ENCODE measurements at regions not wholly inside any gene's neighbourhood (a gene's known extent, or its start where the extent isn't known, plus 50 kb on each side); places are given as distances from the start of the nearest gene placed in this dataset.

- Histone ChIP-seq H3K36me3 (ENCODE audit: control insufficient read depth in 2 of 2, extremely low read depth in 1 of 2, insufficient read depth in 1 of 2, low read length in 1 of 2) (no peaks in the 10 kb centered on the region), H3K27ac (ENCODE audit: low read length) (no peak overlapping the region), H3K27me3 (replicated peaks in 1 of 2; ENCODE audit: control insufficient read depth in 2 of 2, extremely low read depth in 1 of 2, insufficient read depth in 2 of 2, low read length in 1 of 2) (peaks cover 0 to 3% of the 10 kb centered on the region in 2 experiments), H3K4me3 (ENCODE audit: control insufficient read depth in 1 of 2, extremely low read depth in 1 of 2, low read length in 1 of 2) (no peak overlapping the region), H3K9me3 (no peaks in the 10 kb centered on the region), H3K4me1 (ENCODE audit: control insufficient read depth in 1 of 2, extremely low read depth in 1 of 2, insufficient read depth in 2 of 2, low read length in 2 of 2) (no peaks in the 10 kb centered on the region)
- ChIA-PET CTCF (no interaction called here), POLR2A (interaction anchor here in 1 of 2 donors (0.5 kb wide), 1 partner anchor 1550 kb away, joined by 4 read pairs; no protein-coding TSS in a partner anchor)
- WGBS (ENCODE audit: insufficient coverage), result 50% methylated on average over 1 of the region's 4 CpGs
- DNase-seq, result no peak
- Mint-ChIP-seq H3K4me3 (no peak overlapping the region), H3K9me3 (no peaks in the 10 kb centered on the region), H3K36me3 (no peaks in the 10 kb centered on the region), H3K4me1 (no peaks in the 10 kb centered on the region), H3K27me3 (peaks cover 11 to 17% of the 10 kb centered on the region in 2 donors), H3K27ac (no peak overlapping the region)
- ATAC-seq (replicated peaks in 1 of 4), result no peak
Observed at GRCh38 chr2:200749631-200750322, 61.9 kb upstream of the BZW1 start.

- H3K27ac ChIP-seq (ENCODE audit: low read length), result no peak overlapping the region
- H3K4me1 Mint-ChIP-seq, result no peaks in the 10 kb centered on the region
- H3K36me3 ChIP-seq (ENCODE audit: control insufficient read depth in 2 of 2, extremely low read depth in 1 of 2, insufficient read depth in 1 of 2, low read length in 1 of 2), result no peaks in the 10 kb centered on the region
- no peaks in the 10 kb centered on the region for H3K4me1 ChIP-seq (ENCODE audit: control insufficient read depth in 1 of 2, extremely low read depth in 1 of 2, insufficient read depth in 2 of 2, low read length in 2 of 2)
- H3K27me3 Mint-ChIP-seq, result peaks cover 11 to 17% of the 10 kb centered on the region in 2 donors
- ChIA-PET CTCF (no interaction called here), POLR2A (no interaction called here)
- H3K36me3 Mint-ChIP-seq, result no peaks in the 10 kb centered on the region
- H3K4me3 ChIP-seq (ENCODE audit: control insufficient read depth in 1 of 2, extremely low read depth in 1 of 2, low read length in 1 of 2), result no peak overlapping the region
- 80% methylated on average over 1 of the region's 6 CpGs for WGBS (ENCODE audit: insufficient coverage)
- peaks cover 0 to 3% of the 10 kb centered on the region in 2 experiments for H3K27me3 ChIP-seq (replicated peaks in 1 of 2; ENCODE audit: control insufficient read depth in 2 of 2, extremely low read depth in 1 of 2, insufficient read depth in 2 of 2, low read length in 1 of 2)
- no peak overlapping the region for H3K27ac Mint-ChIP-seq
- no peaks in the 10 kb centered on the region for H3K9me3 ChIP-seq
- ATAC-seq (replicated peaks in 1 of 4) (no peak), DNase-seq (no peak)
- no peaks in the 10 kb centered on the region for H3K9me3 Mint-ChIP-seq
- H3K4me3 Mint-ChIP-seq, result no peak overlapping the region
Observed at GRCh38 chr2:200750323-200750910, 61.3 kb upstream of the BZW1 start.

- no CpG with 5 or more reads among the region's 2 CpGs for WGBS (ENCODE audit: insufficient coverage)
- Histone ChIP-seq H3K36me3 (ENCODE audit: control insufficient read depth in 2 of 2, extremely low read depth in 1 of 2, insufficient read depth in 1 of 2, low read length in 1 of 2) (no peaks in the 10 kb centered on the region), H3K27ac (ENCODE audit: low read length) (no peak overlapping the region), H3K9me3 (no peaks in the 10 kb centered on the region), H3K4me1 (ENCODE audit: control insufficient read depth in 1 of 2, extremely low read depth in 1 of 2, insufficient read depth in 2 of 2, low read length in 2 of 2) (no peaks in the 10 kb centered on the region), H3K4me3 (ENCODE audit: control insufficient read depth in 1 of 2, extremely low read depth in 1 of 2, low read length in 1 of 2) (no peak overlapping the region), H3K27me3 (replicated peaks in 1 of 2; ENCODE audit: control insufficient read depth in 2 of 2, extremely low read depth in 1 of 2, insufficient read depth in 2 of 2, low read length in 1 of 2) (peaks cover 0 to 3% of the 10 kb centered on the region in 2 experiments)
- Mint-ChIP-seq H3K9me3 (no peaks in the 10 kb centered on the region), H3K4me3 (no peak overlapping the region), H3K4me1 (no peaks in the 10 kb centered on the region), H3K27ac (no peak overlapping the region), H3K27me3 (peaks cover 11 to 17% of the 10 kb centered on the region in 2 donors), H3K36me3 (no peaks in the 10 kb centered on the region)
- POLR2A ChIA-PET, result no interaction called here
- ATAC-seq (replicated peaks in 1 of 4) (no peak), DNase-seq (no peak)
- CTCF ChIA-PET, result no interaction called here
Observed at GRCh38 chr2:200751786-200752185, 59.9 kb upstream of the BZW1 start.

GRCh38 chr2:200752332-200752731, 59.4 kb upstream of the BZW1 start:
- H3K27ac Mint-ChIP-seq, result no peak overlapping the region
- CTCF ChIA-PET, result no interaction called here
- ATAC-seq (replicated peaks in 1 of 4), result no peak
- Histone ChIP-seq H3K27me3 (replicated peaks in 1 of 2; ENCODE audit: control insufficient read depth in 2 of 2, extremely low read depth in 1 of 2, insufficient read depth in 2 of 2, low read length in 1 of 2) (peaks cover 0 to 3% of the 10 kb centered on the region in 2 experiments), H3K4me1 (ENCODE audit: control insufficient read depth in 1 of 2, extremely low read depth in 1 of 2, insufficient read depth in 2 of 2, low read length in 2 of 2) (no peaks in the 10 kb centered on the region), H3K36me3 (ENCODE audit: control insufficient read depth in 2 of 2, extremely low read depth in 1 of 2, insufficient read depth in 1 of 2, low read length in 1 of 2) (no peaks in the 10 kb centered on the region), H3K4me3 (ENCODE audit: control insufficient read depth in 1 of 2, extremely low read depth in 1 of 2, low read length in 1 of 2) (no peak overlapping the region), H3K27ac (ENCODE audit: low read length) (no peak overlapping the region), H3K9me3 (no peaks in the 10 kb centered on the region)
- no peaks in the 10 kb centered on the region for H3K36me3 Mint-ChIP-seq
- H3K4me3 Mint-ChIP-seq, result no peak overlapping the region
- H3K9me3 Mint-ChIP-seq, result no peaks in the 10 kb centered on the region
- POLR2A ChIA-PET, result no interaction called here
- H3K27me3 Mint-ChIP-seq, result peaks cover 11 to 17% of the 10 kb centered on the region in 2 donors
- H3K4me1 Mint-ChIP-seq, result no peaks in the 10 kb centered on the region
- no peak for DNase-seq
- WGBS (ENCODE audit: insufficient coverage), result 85% methylated on average over 2 of the region's 2 CpGs

- H3K36me3 ChIP-seq (ENCODE audit: control insufficient read depth in 2 of 2, extremely low read depth in 1 of 2, insufficient read depth in 1 of 2, low read length in 1 of 2), result no peaks in the 10 kb centered on the region
- no peak overlapping the region for H3K27ac ChIP-seq (ENCODE audit: low read length)
- Mint-ChIP-seq H3K36me3 (no peaks in the 10 kb centered on the region), H3K4me3 (no peak overlapping the region), H3K27ac (no peak overlapping the region), H3K4me1 (no peaks in the 10 kb centered on the region), H3K9me3 (no peaks in the 10 kb centered on the region), H3K27me3 (peaks cover 11 to 17% of the 10 kb centered on the region in 2 donors)
- no peak for ATAC-seq (replicated peaks in 1 of 4)
- H3K4me3 ChIP-seq (ENCODE audit: control insufficient read depth in 1 of 2, extremely low read depth in 1 of 2, low read length in 1 of 2), result no peak overlapping the region
- POLR2A ChIA-PET, result no interaction called here
- H3K27me3 ChIP-seq (replicated peaks in 1 of 2; ENCODE audit: control insufficient read depth in 2 of 2, extremely low read depth in 1 of 2, insufficient read depth in 2 of 2, low read length in 1 of 2), result peaks cover 0 to 6% of the 10 kb centered on the region in 2 experiments
- DNase-seq, result no peak
- H3K9me3 ChIP-seq, result no peaks in the 10 kb centered on the region
- CTCF ChIA-PET, result no interaction called here
- H3K4me1 ChIP-seq (ENCODE audit: control insufficient read depth in 1 of 2, extremely low read depth in 1 of 2, insufficient read depth in 2 of 2, low read length in 2 of 2), result no peaks in the 10 kb centered on the region
- no CpG with 5 or more reads among the region's 1 CpG for WGBS (ENCODE audit: insufficient coverage)
Observed at GRCh38 chr2:200752835-200753234, 58.9 kb upstream of the BZW1 start.

- peaks cover 7 to 8% of the 10 kb centered on the region in 2 donors for H3K27me3 Mint-ChIP-seq
- DNase-seq (no peak), ATAC-seq (replicated peaks in 1 of 4) (no peak)
- no peaks in the 10 kb centered on the region for H3K4me1 ChIP-seq (ENCODE audit: control insufficient read depth in 1 of 2, extremely low read depth in 1 of 2, insufficient read depth in 2 of 2, low read length in 2 of 2)
- H3K27ac Mint-ChIP-seq, result no peak overlapping the region
- ChIA-PET CTCF (interaction anchor here in 1 of 2 donors (0.6 kb wide), 1 partner anchor 22 kb away, joined by 3 read pairs; no protein-coding TSS in a partner anchor), POLR2A (interaction anchor here in 1 of 2 donors (0.6 kb wide), 1 partner anchor 68 kb away, joined by 6 read pairs; no protein-coding TSS in a partner anchor)
- peaks cover 0 to 7% of the 10 kb centered on the region in 2 experiments for H3K27me3 ChIP-seq (replicated peaks in 1 of 2; ENCODE audit: control insufficient read depth in 2 of 2, extremely low read depth in 1 of 2, insufficient read depth in 2 of 2, low read length in 1 of 2)
- no peaks in the 10 kb centered on the region for H3K36me3 ChIP-seq (ENCODE audit: control insufficient read depth in 2 of 2, extremely low read depth in 1 of 2, insufficient read depth in 1 of 2, low read length in 1 of 2)
- H3K9me3 Mint-ChIP-seq, result no peaks in the 10 kb centered on the region
- 80% methylated on average over 1 of the region's 4 CpGs for WGBS (ENCODE audit: insufficient coverage)
- H3K9me3 ChIP-seq, result no peaks in the 10 kb centered on the region
- no peaks in the 10 kb centered on the region for H3K36me3 Mint-ChIP-seq
- H3K4me3 ChIP-seq (ENCODE audit: control insufficient read depth in 1 of 2, extremely low read depth in 1 of 2, low read length in 1 of 2), result no peak overlapping the region
- no peaks in the 10 kb centered on the region for H3K4me1 Mint-ChIP-seq
- H3K4me3 Mint-ChIP-seq, result no peak overlapping the region
- no peak overlapping the region for H3K27ac ChIP-seq (ENCODE audit: low read length)
Observed at GRCh38 chr2:200756618-200757321, 54.9 kb upstream of the BZW1 start.

Data from T-cell (primary cell).